HEK293T (cell line): ENCODE measurements at regions not wholly inside any gene's neighbourhood (a gene's known extent, or its start where the extent isn't known, plus 50 kb on each side); places are given as distances from the start of the nearest gene placed in this dataset.
"Not testable (repeated sequence)": the region's sequence is repeated elsewhere in the genome, so short reads cannot be mapped to it uniquely, and the experiment has no call there.

Experiments
- CTCF ChIA-PET: fragments of 350-600 bp; formaldehyde crosslinking; extraction: SDS; loops from one replicate; lab custom pipeline; 2021; ENCODE audit warnings: antibody characterized with exemption, inconsistent platforms; lab: Yijun Ruan, JAX
- POLR2A ChIA-PET: fragments of 350-600 bp; formaldehyde crosslinking; extraction: SDS; loops from one replicate; lab custom pipeline; 2020; ENCODE audit warnings: antibody characterized with exemption, inconsistent platforms; lab: Yijun Ruan, JAX
- DNase-seq: peaks from one replicate; pipeline ENCODE4 v3.0.0; 2012; ENCODE audit warnings: mixed read lengths; ENCODE audit errors: extremely low spot score
- ARNT ChIP-seq: fragments of 450-650 bp; IDR thresholded peaks from 2 replicates; pipeline ENCODE4 v1.6.1; 2017; ENCODE audit warnings: mild to moderate bottlenecking
- BHLHE40 ChIP-seq: fragments of 450-650 bp; IDR thresholded peaks from 2 replicates; pipeline ENCODE4 v1.6.1; 2016; ENCODE audit warnings: mild to moderate bottlenecking, moderate library complexity, borderline replicate concordance
- CTBP1 ChIP-seq: fragments of 450-650 bp; IDR thresholded peaks from 2 replicates; pipeline ENCODE4 v1.6.1; 2016; ENCODE audit warnings: borderline replicate concordance
- ELF4 ChIP-seq: fragments of 450-650 bp; IDR thresholded peaks from 2 replicates; pipeline ENCODE4 v1.6.1; 2017; ENCODE audit warnings: antibody characterized with exemption
- FOXA1 ChIP-seq: fragments of 450-650 bp; IDR thresholded peaks from 2 replicates; pipeline ENCODE4 v1.6.1; 2016; ENCODE audit warnings: mild to moderate bottlenecking
- FOXK2 ChIP-seq: fragments of 450-650 bp; IDR thresholded peaks from 2 replicates; pipeline ENCODE4 v1.6.1; 2016; ENCODE audit warnings: mild to moderate bottlenecking
- FOXM1 ChIP-seq: fragments of 450-650 bp; IDR thresholded peaks from 2 replicates; pipeline ENCODE4 v1.6.1; 2017; ENCODE audit warnings: mild to moderate bottlenecking, borderline replicate concordance
- HDGF ChIP-seq: fragments of 450-650 bp; IDR thresholded peaks from 2 replicates; pipeline ENCODE4 v1.6.1; 2017; ENCODE audit warnings: antibody characterized with exemption, borderline replicate concordance
- L3MBTL2 ChIP-seq: fragments of 450-650 bp; conservative IDR thresholded peaks from 2 replicates; pipeline ENCODE4 v1.6.1; 2016; ENCODE audit warnings: mild to moderate bottlenecking
- LEF1 ChIP-seq: fragments of 450-650 bp; IDR thresholded peaks from 2 replicates; pipeline ENCODE4 v1.6.1; 2017; ENCODE audit warnings: mild to moderate bottlenecking, borderline replicate concordance
- NFRKB ChIP-seq: fragments of 450-650 bp; IDR thresholded peaks from 2 replicates; pipeline ENCODE4 v1.6.1; 2016; ENCODE audit warnings: mild to moderate bottlenecking, moderate library complexity
- PKNOX1 ChIP-seq: fragments of 450-650 bp; IDR thresholded peaks from 2 replicates; pipeline ENCODE4 v1.6.1; 2016
- SP1 ChIP-seq: fragments of 450-650 bp; IDR thresholded peaks from 2 replicates; pipeline ENCODE4 v1.6.1; 2017
- SUZ12 ChIP-seq: fragments of 450-650 bp; IDR thresholded peaks from 2 replicates; pipeline ENCODE4 v1.6.1; 2016; ENCODE audit warnings: mild to moderate bottlenecking
- TARDBP ChIP-seq: fragments of 450-650 bp; IDR thresholded peaks from 2 replicates; pipeline ENCODE4 v1.6.1; 2016
- ZNF384 ChIP-seq: fragments of 450-650 bp; IDR thresholded peaks from 2 replicates; pipeline ENCODE4 v1.6.1; 2016

GRCh38 chrX:68982476-68982875 lies 153.7 kb downstream of the EFNB1 start:
- no peak for TF ChIP-seq SUZ12
- TF ChIP-seq PKNOX1, result no peak
- no peak for TF ChIP-seq FOXA1
- TF ChIP-seq SP1, result no peak
- TF ChIP-seq CTBP1, result no peak
- TF ChIP-seq BHLHE40, result no peak
- TF ChIP-seq HDGF, result no peak
- no peak for TF ChIP-seq TARDBP
- TF ChIP-seq FOXM1, result no peak
- TF ChIP-seq FOXK2, result no peak
- no peak for TF ChIP-seq ELF4
- TF ChIP-seq LEF1, result no peak
- no peak for TF ChIP-seq NFRKB
- TF ChIP-seq L3MBTL2, result no peak
- no peak for TF ChIP-seq ZNF384
- TF ChIP-seq ARNT, result no peak
- peak; percentile 1 for DNase-seq
- ChIA-PET CTCF (interaction anchor here (1.1 kb wide), 1 partner anchor 112 kb away, joined by 3 read pairs; no protein-coding TSS in a partner anchor), POLR2A (no interaction called here)

- TF ChIP-seq ARNT (no peak), ZNF384 (no peak), FOXK2 (no peak), SP1 (no peak), HDGF (no peak), FOXM1 (no peak), LEF1 (no peak), CTBP1 (no peak)
- peak; percentile 2 for DNase-seq
- POLR2A ChIA-PET, result no interaction called here
- CTCF ChIA-PET, result interaction anchor here (1.1 kb wide), 1 partner anchor 113 kb away, joined by 3 read pairs; no protein-coding TSS in a partner anchor
Measured at GRCh38 chrX:68980906-68981616, 152.2 kb downstream of the EFNB1 start.

GRCh38 chrX:68978655-68979054 lies 149.8 kb downstream of the EFNB1 start:
- no peak for DNase-seq
- ChIA-PET CTCF (interaction anchor here (1.7 kb wide), 1 partner anchor 151 kb away, joined by 3 read pairs; no protein-coding TSS in a partner anchor), POLR2A (no interaction called here)
- no peak for TF ChIP-seq LEF1
- no peak for TF ChIP-seq HDGF
- no peak for TF ChIP-seq CTBP1
- no peak for TF ChIP-seq PKNOX1
- no peak for TF ChIP-seq FOXM1
- no peak for TF ChIP-seq FOXA1
- no peak for TF ChIP-seq FOXK2
- TF ChIP-seq ARNT, result no peak
- TF ChIP-seq SP1, result no peak
- TF ChIP-seq ZNF384, result no peak
- TF ChIP-seq L3MBTL2, result no peak
- TF ChIP-seq BHLHE40, result no peak
- TF ChIP-seq TARDBP, result no peak
- no peak for TF ChIP-seq NFRKB
- no peak for TF ChIP-seq SUZ12

GRCh38 chrX:68978255-68978654 lies 149.4 kb downstream of the EFNB1 start:
- peak; percentile 3 for DNase-seq

GRCh38 chrX:68953331-68953730 lies 124.5 kb downstream of the EFNB1 start:
- TF ChIP-seq ZNF384 (no peak), LEF1 (no peak), SUZ12 (no peak), PKNOX1 (no peak), ARNT (no peak), HDGF (no peak), NFRKB (no peak), CTBP1 (no peak), FOXM1 (no peak), FOXA1 (no peak)
- ChIA-PET POLR2A (interaction anchor here (0.6 kb wide), 1 partner anchor 154 kb away, joined by 3 read pairs; no protein-coding TSS in a partner anchor), CTCF (no interaction called here)
- no peak for DNase-seq

More at GRCh38 chrX:68978255-68978654, 149.4 kb downstream of the EFNB1 start:
- TF ChIP-seq FOXM1 (no peak), SUZ12 (no peak), LEF1 (no peak), FOXK2 (no peak), SP1 (no peak), FOXA1 (no peak)
- ChIA-PET CTCF (interaction anchor here (1.7 kb wide), 1 partner anchor 150 kb away, joined by 3 read pairs; no protein-coding TSS in a partner anchor), POLR2A (no interaction called here)

GRCh38 chrX:68951942-68952619 lies 123.3 kb downstream of the EFNB1 start:
- CTCF ChIA-PET, DNase-seq, POLR2A ChIA-PET: not testable (repeated sequence)
